Trophoblast cell (in vitro differentiated cells and primary cell): ENCODE measurements at regions not wholly inside any gene's neighbourhood (a gene's known extent, or its start where the extent isn't known, plus 50 kb on each side); places are given as distances from the start of the nearest gene placed in this dataset.

Source experiments
- DNase-seq, 2 donors: peaks; one replicate each; pipeline ENCODE4 v3.0.0-alpha.2; 2016
- H2AFZ ChIP-seq: 2 replicates; pipeline ENCODE4 v1.6.1; 2013; ENCODE audit warnings: low read length, moderate library complexity, mild to moderate bottlenecking; ENCODE audit not compliant: insufficient read depth, poor library complexity
- H2AK5ac ChIP-seq: 2 replicates; pipeline ENCODE4 v1.6.1; 2013; ENCODE audit warnings: mild to moderate bottlenecking, low read length
- H2BK120ac ChIP-seq: 2 replicates; pipeline ENCODE4 v1.6.1; 2013; ENCODE audit warnings: low read length, mild to moderate bottlenecking, moderate library complexity; ENCODE audit not compliant: insufficient read depth, poor library complexity
- H2BK12ac ChIP-seq: 2 replicates; pipeline ENCODE4 v1.6.1; 2013; ENCODE audit warnings: mild to moderate bottlenecking, low read length, moderate library complexity
- H2BK5ac ChIP-seq: 2 replicates; pipeline ENCODE4 v1.6.1; 2013; ENCODE audit warnings: low read length, low read depth, moderate library complexity, mild to moderate bottlenecking; ENCODE audit not compliant: poor library complexity
- H3K14ac ChIP-seq: 2 replicates; pipeline ENCODE4 v1.6.1; 2013; ENCODE audit warnings: mild to moderate bottlenecking, low read length
- H3K18ac ChIP-seq: 2 replicates; pipeline ENCODE4 v1.6.1; 2013; ENCODE audit warnings: mild to moderate bottlenecking, low read length
- H3K23ac ChIP-seq: 2 replicates; pipeline ENCODE4 v1.6.1; 2013; ENCODE audit warnings: low read length
- H3K27ac ChIP-seq: 2 replicates; pipeline ENCODE4 v1.5.1; 2013; ENCODE audit warnings: low read depth, mild to moderate bottlenecking, inconsistent platforms, low read length, moderate library complexity
- H3K27me3 ChIP-seq: 2 replicates; pipeline ENCODE4 v1.6.1; 2013; ENCODE audit warnings: inconsistent platforms, mild to moderate bottlenecking, low read length, moderate library complexity; ENCODE audit not compliant: insufficient read depth
- H3K36me3 ChIP-seq, 2 experiments: 1 replicate in 1 of 2; 2 replicates in 1 of 2; pipeline ENCODE4 v1.6.1; 2013; ENCODE audit warnings: low read length in 2 of 2, mild to moderate bottlenecking in 2 of 2, moderate library complexity in 1 of 2; ENCODE audit not compliant: insufficient read depth in 2 of 2, control insufficient read depth in 1 of 2
- H3K4ac ChIP-seq: 2 replicates; pipeline ENCODE4 v1.6.1; 2013; ENCODE audit warnings: low read depth, mild to moderate bottlenecking, low read length, moderate library complexity
- H3K4me1 ChIP-seq, 2 experiments: 1 replicate in 1 of 2; 2 replicates in 1 of 2; pipeline ENCODE4 v1.6.1; 2013; ENCODE audit warnings: low read length in 2 of 2, mild to moderate bottlenecking in 2 of 2, moderate library complexity in 1 of 2; ENCODE audit not compliant: insufficient read depth in 2 of 2, control insufficient read depth in 1 of 2
- H3K4me2 ChIP-seq: 2 replicates; pipeline ENCODE4 v1.6.1; 2013; ENCODE audit warnings: inconsistent platforms, mild to moderate bottlenecking, low read length, moderate library complexity
- H3K4me3 ChIP-seq: 2 replicates; pipeline ENCODE4 v1.5.1; 2013; ENCODE audit warnings: mild to moderate bottlenecking, low read depth, low read length, inconsistent platforms
- H3K79me1 ChIP-seq: one replicate; pipeline ENCODE4 v1.6.1; 2013; ENCODE audit warnings: low read length
- H3K79me2 ChIP-seq: 2 replicates; pipeline ENCODE4 v1.6.1; 2013; ENCODE audit warnings: low read length, mild to moderate bottlenecking; ENCODE audit not compliant: control insufficient read depth, insufficient read depth, poor library complexity
- H3K9ac ChIP-seq: 2 replicates; pipeline ENCODE4 v1.6.1; 2013; ENCODE audit warnings: mild to moderate bottlenecking, low read length
- H3K9me3 ChIP-seq: 2 replicates; pipeline ENCODE4 v1.6.1; 2013; ENCODE audit warnings: low read depth, mild to moderate bottlenecking, control low read depth, inconsistent platforms, low read length; ENCODE audit not compliant: insufficient read depth
- H4K12ac ChIP-seq: 2 replicates; pipeline ENCODE4 v1.6.1; 2013; ENCODE audit warnings: low read depth, mild to moderate bottlenecking, low read length, moderate library complexity
- H4K8ac ChIP-seq: 2 replicates; pipeline ENCODE4 v1.6.1; 2013; ENCODE audit warnings: low read depth, mild to moderate bottlenecking, low read length, moderate library complexity
- H4K91ac ChIP-seq: one replicate; pipeline ENCODE4 v1.6.1; 2013; ENCODE audit warnings: low read depth, mild to moderate bottlenecking, low read length, moderate library complexity
- WGBS: extraction: QIAGEN DNeasy Blood & Tissue Kit; methylation state at CpG from one replicate; pipeline ENCODE4 v1.1.7; 2013; ENCODE audit warnings: missing lambda C conversion rate; ENCODE audit not compliant: insufficient read length, insufficient coverage; ENCODE audit errors: extremely low coverage; 5-methylcytosine and 5-hydroxymethylcytosine counted together

DNA sequence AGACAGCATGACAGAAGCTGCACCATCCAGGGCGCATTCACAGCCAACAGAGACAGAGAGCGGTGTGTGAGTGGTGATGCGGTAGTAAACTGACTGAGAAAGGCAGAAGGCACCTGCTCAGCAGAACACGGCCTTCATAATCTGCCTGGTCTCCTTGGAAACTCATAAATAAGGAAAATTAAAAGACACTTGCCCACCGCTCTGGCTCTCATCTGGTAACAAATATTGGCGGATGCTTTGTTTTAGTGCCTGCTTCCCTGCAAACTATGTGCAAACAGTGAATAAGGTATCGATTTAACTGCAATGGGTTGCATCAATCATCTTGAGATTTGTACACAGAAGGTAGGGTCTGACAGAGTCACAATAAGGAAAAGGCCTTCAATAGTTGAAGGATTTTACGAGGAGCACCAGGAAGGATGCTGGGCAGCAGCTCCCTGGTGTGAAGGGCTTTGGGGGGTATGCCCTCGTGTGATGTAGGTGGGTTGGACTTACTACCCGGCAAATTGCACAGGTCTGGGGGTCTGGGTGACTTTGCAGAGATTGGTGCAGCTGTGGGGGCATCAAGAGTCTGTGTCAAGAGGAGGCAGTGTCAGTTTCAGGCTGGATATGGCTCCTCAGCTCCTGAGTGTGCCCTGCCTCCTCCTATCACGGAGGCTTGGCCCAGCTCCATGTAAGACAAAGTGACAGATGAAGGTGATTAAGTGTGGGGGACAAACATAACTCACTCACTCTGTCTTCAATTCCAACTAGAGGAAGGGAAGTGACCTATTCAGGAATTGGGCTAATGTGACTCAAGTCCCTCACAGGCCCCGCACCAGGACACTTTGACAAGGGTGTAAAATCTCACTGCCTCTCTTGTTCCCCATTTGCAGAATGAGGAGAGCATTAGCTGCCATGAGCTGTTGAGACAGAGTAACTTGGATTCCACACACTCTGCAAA lies 166.7 kb downstream of the ICE1 start:
- H3K4me1 ChIP-seq = no peaks in the 10 kb centered on the region

DNA sequence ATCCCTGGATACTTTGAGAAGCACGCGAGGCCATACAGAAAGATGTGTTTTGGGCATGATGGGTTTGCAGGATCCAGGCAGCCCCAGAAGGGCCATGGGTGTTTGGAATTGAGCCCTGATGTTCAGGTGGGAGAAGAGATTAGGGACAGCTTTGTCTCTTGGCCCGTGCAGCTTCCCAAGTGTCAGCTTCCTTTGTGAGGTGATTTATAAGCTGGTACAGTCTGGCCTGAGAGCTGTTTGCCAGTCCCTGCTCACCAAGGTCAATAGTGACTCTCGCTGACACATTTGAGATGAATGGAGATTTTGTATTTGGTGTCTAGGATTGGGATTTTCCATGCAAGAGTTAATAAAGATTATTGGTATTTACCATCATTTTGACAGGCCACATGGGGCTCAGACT lies 165.9 kb downstream of the ICE1 start:
- Histone ChIP-seq H2AFZ (no peak overlapping the region), H3K4ac (no peak overlapping the region), H3K9me3 (no peaks in the 10 kb centered on the region), H3K27ac (no peak overlapping the region), H2BK12ac (no peak overlapping the region), H3K4me3 (no peak overlapping the region), H2BK5ac (no peak overlapping the region), H3K14ac (no peak overlapping the region), H3K36me3 (no peaks in the 10 kb centered on the region), H3K9ac (no peak overlapping the region), H3K79me2 (no peaks in the 10 kb centered on the region), H2AK5ac (no peak overlapping the region), H4K91ac (no peak overlapping the region), H3K4me2 (no peak overlapping the region), H3K23ac (no peak overlapping the region), H2BK120ac (no peak overlapping the region), H3K4me1 (no peaks in the 10 kb centered on the region), H3K18ac (no peak overlapping the region), H3K79me1 (no peaks in the 10 kb centered on the region), H4K12ac (no peak overlapping the region), H3K27me3 (no peaks in the 10 kb centered on the region), H4K8ac (no peak overlapping the region)
- whole genome bisulfite sequencing = no CpG with 5 or more reads among the region's 4 CpGs
- DNase-seq = no peak

More for the DNA sequence above, 166.7 kb downstream of the ICE1 start:
- Histone ChIP-seq H2BK120ac (no peak overlapping the region), H3K4me2 (no peak overlapping the region), H3K79me2 (no peaks in the 10 kb centered on the region), H4K91ac (no peak overlapping the region), H4K8ac (no peak overlapping the region), H2BK5ac (no peak overlapping the region), H4K12ac (no peak overlapping the region), H3K18ac (no peak overlapping the region), H3K27ac (no peak overlapping the region), H2AFZ (no peak overlapping the region), H3K4me3 (no peak overlapping the region), H2AK5ac (no peak overlapping the region), H3K9me3 (no peaks in the 10 kb centered on the region), H3K79me1 (no peaks in the 10 kb centered on the region), H3K9ac (no peak overlapping the region), H3K4ac (no peak overlapping the region), H3K23ac (no peak overlapping the region), H3K14ac (no peak overlapping the region), H3K36me3 (no peaks in the 10 kb centered on the region), H3K27me3 (no peaks in the 10 kb centered on the region), H2BK12ac (no peak overlapping the region)
- DNase-seq = no peak
- no CpG with 5 or more reads among the region's 12 CpGs for WGBS

DNA sequence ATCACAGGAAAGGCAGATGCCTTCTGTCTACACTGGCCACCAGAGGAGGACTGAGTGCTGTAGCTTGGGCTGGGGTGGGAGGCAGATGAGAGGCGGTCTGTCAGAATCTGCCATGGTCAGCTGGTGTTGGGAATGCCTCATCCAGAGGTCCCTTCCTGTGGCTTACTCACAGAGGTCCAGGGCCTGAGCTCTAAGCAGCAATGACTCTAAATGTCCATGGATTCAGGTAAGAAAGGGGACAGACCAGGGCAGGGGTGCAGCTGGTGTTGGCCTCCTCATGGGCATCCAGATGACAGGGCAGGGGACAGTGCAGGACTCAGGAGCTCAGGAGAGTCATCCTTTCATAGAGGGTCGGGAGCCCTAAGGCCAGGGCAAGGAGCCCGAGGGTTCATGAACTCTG lies 165.0 kb downstream of the ICE1 start:
- H2BK120ac ChIP-seq = no peak overlapping the region
- DNase-seq = no peak
- H3K9me3 ChIP-seq = no peaks in the 10 kb centered on the region
- no CpG with 5 or more reads among the region's 3 CpGs for WGBS
- H3K27ac ChIP-seq = no peak overlapping the region
- no peak overlapping the region for H3K23ac ChIP-seq
- no peak overlapping the region for H3K9ac ChIP-seq
- H3K14ac ChIP-seq = no peak overlapping the region
- H3K4me2 ChIP-seq = no peak overlapping the region
- H4K12ac ChIP-seq = no peak overlapping the region
- H2BK5ac ChIP-seq = no peak overlapping the region
- H3K4me1 ChIP-seq = no peaks in the 10 kb centered on the region
- no peak overlapping the region for H2AFZ ChIP-seq
- no peaks in the 10 kb centered on the region for H3K27me3 ChIP-seq
- no peak overlapping the region for H2BK12ac ChIP-seq
- no peak overlapping the region for H3K18ac ChIP-seq
- no peak overlapping the region for H3K4me3 ChIP-seq
- no peak overlapping the region for H2AK5ac ChIP-seq
- H3K4ac ChIP-seq = no peak overlapping the region
- H3K36me3 ChIP-seq = no peaks in the 10 kb centered on the region
- H4K8ac ChIP-seq = no peak overlapping the region
- no peak overlapping the region for H4K91ac ChIP-seq
- H3K79me1 ChIP-seq = no peaks in the 10 kb centered on the region
- H3K79me2 ChIP-seq = no peaks in the 10 kb centered on the region

GRCh38 chr5:5586721-5587120 lies 164.2 kb downstream of the ICE1 start:
- no peaks in the 10 kb centered on the region for H3K27me3 ChIP-seq
- no CpG with 5 or more reads among the region's 2 CpGs for WGBS
- no peak overlapping the region for H2AK5ac ChIP-seq
- no peaks in the 10 kb centered on the region for H3K36me3 ChIP-seq
- no peak for DNase-seq
- no peak overlapping the region for H4K91ac ChIP-seq
- H3K4me2 ChIP-seq = no peak overlapping the region
- H3K27ac ChIP-seq = no peak overlapping the region
- H3K79me2 ChIP-seq = no peaks in the 10 kb centered on the region
- H3K4me3 ChIP-seq = no peak overlapping the region
- no peaks in the 10 kb centered on the region for H3K79me1 ChIP-seq
- H2AFZ ChIP-seq = no peak overlapping the region
- H2BK120ac ChIP-seq = no peak overlapping the region
- no peaks in the 10 kb centered on the region for H3K9me3 ChIP-seq
- no peak overlapping the region for H3K14ac ChIP-seq
- H4K8ac ChIP-seq = no peak overlapping the region
- H3K4me1 ChIP-seq = no peaks in the 10 kb centered on the region
- no peak overlapping the region for H3K18ac ChIP-seq
- H2BK12ac ChIP-seq = no peak overlapping the region
- no peak overlapping the region for H2BK5ac ChIP-seq
- H3K9ac ChIP-seq = no peak overlapping the region
- H3K23ac ChIP-seq = no peak overlapping the region
- H3K4ac ChIP-seq = no peak overlapping the region
- no peak overlapping the region for H4K12ac ChIP-seq
